ENCODE measurements at regions not wholly inside any gene's neighbourhood (a gene's known extent, or its start where the extent isn't known, plus 50 kb on each side); places are given as distances from the start of the nearest gene placed in this dataset.
A peak's percentile ranks its signal among the peaks of the same experiment; 100 is the strongest.

DNA sequence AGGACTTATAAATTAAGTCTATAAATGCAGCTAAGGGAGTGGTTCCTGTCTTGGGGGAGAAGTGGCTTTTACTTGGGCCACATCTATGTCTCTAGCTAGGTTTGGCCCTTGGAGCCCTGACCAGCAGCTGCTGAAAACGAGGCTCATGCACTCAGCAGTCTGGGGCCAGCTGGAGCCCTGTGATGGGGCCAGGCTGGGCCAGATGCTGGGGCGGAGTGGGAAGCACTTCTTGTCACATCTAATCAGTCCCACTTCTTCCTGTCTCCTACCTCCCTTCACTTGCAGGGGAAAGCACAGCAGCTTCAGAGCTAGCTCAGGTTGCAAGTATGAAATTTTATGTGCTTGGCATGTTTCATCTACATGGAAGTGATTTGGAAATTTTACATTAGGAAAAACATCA, 209.9 kb upstream of the ROPN1 start:
- no peak for DNase-seq

DNA sequence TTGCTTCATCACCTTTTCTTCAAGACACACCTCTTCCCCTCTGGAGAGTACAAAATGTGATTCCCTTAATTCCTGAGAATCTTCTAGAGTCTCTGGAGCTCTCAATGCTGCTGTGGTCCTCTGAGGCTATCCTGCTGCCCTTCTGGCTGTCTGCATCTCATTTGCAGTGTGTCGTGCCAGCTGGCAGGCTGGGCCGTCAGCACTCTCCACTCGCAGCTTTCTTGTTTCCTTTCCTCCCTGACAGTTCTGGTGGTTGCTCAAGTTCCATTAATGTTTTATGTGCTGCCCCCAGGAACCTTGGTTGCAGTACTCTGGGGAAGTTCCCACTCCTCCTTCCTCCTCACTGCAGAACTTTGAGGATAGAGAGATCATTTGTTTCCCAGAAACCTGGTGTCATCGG, 210.8 kb upstream of the ROPN1 start:
- DNase-seq: no peak

- no peak for DNase-seq
These were observed 211.4 kb upstream of the ROPN1 start for GRCh38 chr3:124203292-124203691.

- DNase-seq: no peak
These were observed 214.5 kb upstream of the ROPN1 start for GRCh38 chr3:124206225-124207055.

GRCh38 chr3:124207077-124207476, 215.2 kb upstream of the ROPN1 start:
- DNase-seq: no peak

- DNase-seq: no peak
These were observed 216.1 kb upstream of the ROPN1 start for GRCh38 chr3:124207873-124208485.

GRCh38 chr3:124209426-124209825, 217.5 kb upstream of the ROPN1 start:
- DNase-seq: no peak

- DNase-seq: no peak
These were observed 219.0 kb upstream of the ROPN1 start for GRCh38 chr3:124210899-124211298.

GRCh38 chr3:124213641-124214040, 221.7 kb upstream of the ROPN1 start:
- DNase-seq: no peak

- DNase-seq: no peak
These were observed 225.6 kb upstream of the ROPN1 start for GRCh38 chr3:124217542-124217941.

DNA sequence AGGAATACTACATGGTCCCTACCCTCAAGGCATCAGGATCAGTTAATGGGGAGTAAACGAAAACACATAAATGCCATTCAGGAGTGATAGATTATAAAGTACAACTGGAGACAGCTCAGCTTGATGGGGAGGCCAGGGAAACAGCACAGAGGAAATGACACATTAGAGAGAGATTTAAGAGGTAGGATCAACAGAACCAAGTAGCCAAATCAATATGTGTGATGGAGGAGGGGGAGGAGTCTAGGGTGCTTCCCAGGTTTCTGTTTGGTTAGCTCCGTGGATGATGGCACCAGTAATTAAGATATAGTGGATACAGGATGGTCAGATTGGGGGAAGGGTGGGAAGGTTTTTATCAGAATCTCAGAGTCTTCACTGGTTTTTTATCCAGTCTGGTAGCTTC, 229.5 kb upstream of the ROPN1 start:
- no peak for DNase-seq

GRCh38 chr3:124223853-124224252, 231.9 kb upstream of the ROPN1 start:
- no peak for DNase-seq

GRCh38 chr3:124227150-124227630, 235.3 kb upstream of the ROPN1 start:
- no peak for DNase-seq

DNA sequence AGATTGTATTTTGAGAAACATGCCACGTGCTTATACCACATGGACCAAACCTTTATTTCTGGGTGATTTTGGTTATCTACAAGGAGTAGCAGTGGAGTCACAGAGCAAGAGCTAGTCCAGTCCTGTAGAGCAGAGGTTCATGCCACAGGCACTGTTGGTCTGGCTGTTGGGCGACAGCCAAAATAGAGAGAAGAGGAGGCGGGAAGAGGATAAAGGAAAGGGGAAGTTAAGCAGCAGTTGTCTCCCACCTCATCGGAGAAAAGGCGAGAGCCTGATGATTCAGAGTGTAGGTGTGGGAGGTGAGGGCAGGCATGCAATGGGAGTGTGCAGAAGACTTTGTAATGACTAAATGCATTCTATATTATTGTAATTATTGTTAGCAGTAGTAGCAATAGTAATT, 237.5 kb upstream of the ROPN1 start:
- DNase-seq: no peak

DNA sequence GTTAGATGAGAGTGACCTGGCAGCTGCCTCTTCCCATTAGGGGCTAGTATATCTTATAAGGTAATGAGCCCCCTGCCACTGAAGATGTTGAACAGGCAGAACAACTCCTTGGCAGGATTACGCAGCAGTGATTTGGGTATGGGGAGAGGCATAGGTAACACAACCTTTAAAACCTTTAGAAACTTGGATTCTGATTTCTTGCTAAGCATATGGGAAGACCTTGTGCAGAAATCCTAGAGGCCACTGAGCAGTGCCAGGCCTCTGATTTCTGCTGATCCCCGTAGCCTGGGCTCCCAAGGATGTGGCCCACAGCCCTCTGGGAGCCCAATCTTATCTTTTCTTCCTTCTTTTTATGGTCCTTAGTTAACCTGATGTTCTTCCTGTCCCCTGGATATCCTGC, 237.9 kb upstream of the ROPN1 start:
- DNase-seq: no peak

GRCh38 chr3:124230432-124230831, 238.5 kb upstream of the ROPN1 start:
- no peak for DNase-seq

GRCh38 chr3:124230998-124231397, 239.1 kb upstream of the ROPN1 start:
- DNase-seq: no peak

DNA sequence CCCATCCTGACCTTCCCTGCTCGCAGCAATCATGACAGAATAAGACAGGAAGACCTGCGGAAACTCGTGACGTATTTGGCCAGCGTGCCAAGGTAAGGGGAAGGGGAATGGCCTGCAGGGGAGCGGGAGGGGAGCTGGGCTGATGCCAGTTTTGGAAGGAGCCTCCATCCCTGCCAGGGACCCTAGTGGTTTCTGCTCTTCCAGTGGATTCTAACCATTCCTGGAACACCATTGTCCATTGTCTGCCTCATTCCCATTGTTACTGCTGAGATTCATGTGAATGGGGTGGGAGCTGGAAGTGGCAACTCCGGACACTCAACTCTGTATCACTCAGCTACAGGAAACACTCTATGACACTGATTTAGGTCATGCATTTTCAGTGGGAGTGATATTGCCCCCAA, 242.9 kb upstream of the ROPN1 start:
- DNase-seq: no peak

- DNase-seq: no peak
These were observed 243.5 kb upstream of the ROPN1 start for GRCh38 chr3:124235446-124235845.

GRCh38 chr3:124243177-124243859, 251.4 kb upstream of the ROPN1 start:
- no peak for DNase-seq

- DNase-seq: no peak
These were observed 254.5 kb upstream of the ROPN1 start for GRCh38 chr3:124246376-124246775.

GRCh38 chr3:124246949-124247348, 255.0 kb upstream of the ROPN1 start:
- peak; percentile 2 for DNase-seq

DNA sequence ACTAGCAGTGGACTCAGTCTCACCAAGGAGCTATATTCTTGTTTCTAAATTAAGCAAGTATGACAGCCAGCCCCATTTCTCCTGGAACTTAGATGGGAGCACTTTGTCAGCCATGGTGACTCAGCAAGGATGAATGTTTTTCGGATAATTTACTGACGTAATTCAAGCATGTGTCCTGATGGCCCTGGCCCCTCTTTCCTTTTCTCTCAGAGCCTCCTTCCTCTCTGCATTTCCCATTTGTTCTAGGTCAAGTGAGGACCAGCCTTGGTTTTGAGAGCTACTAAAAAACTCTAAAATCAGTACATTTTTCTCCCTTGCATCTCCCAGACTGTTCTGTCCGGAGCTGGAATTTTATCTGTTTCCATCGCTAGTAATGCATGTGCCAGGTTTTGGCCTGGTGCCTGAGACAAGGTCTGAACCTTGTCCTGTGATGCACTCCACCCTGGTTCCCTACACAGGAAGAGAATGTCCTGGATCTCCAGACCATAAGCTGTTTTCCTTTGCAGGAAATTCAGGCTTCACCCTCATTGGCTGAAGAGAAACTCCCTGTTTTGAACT, 256.6 kb upstream of the ROPN1 start:
- DNase-seq: no peak

- DNase-seq: no peak
These were observed 257.1 kb upstream of the ROPN1 start for GRCh38 chr3:124249038-124249437.
